ENCODE measurements at regions not wholly inside any gene's neighbourhood (a gene's known extent, or its start where the extent isn't known, plus 50 kb on each side); places are given as distances from the start of the nearest gene placed in this dataset.

GRCh38 chr2:134070281-134070741 lies 183.6 kb upstream of the MGAT5 start:
- DNase-seq (ENCODE audit: low read depth in 1 of 2, low spot score in 1 of 2) = no peak
- in situ Hi-C loops (cut with HindIII; ENCODE audit: low pct_unique_long_range_greater_than_20kb, low sequenced_read_pairs) = no loop called here
- TF ChIP-seq JUND (IDR thresholded peaks at IDR 0.05; ENCODE audit: low read depth) = no peak

DNA sequence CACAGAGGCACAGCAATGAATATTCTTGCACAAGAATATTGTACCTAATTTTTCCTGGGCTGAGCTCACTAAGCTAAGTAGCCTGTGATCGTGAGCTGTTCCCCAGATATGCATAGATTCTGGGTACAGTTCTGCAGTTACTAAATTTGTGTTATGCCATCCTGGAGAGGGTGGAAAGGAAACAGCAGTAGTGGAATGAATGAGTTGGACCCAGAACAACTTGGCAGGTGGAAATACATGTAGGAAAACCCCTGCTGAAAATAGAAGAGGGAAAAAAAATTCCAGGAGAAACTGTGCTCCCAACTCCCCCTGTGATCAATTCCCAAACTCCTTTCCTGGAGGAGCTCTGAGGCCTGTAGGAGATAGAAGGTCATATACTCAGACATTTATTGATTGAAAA lies 181.5 kb upstream of the MGAT5 start:
- in situ Hi-C loops (cut with HindIII; ENCODE audit: low pct_unique_long_range_greater_than_20kb, low sequenced_read_pairs) = no loop called here
- no peak for DNase-seq (ENCODE audit: low read depth in 1 of 2, low spot score in 1 of 2)
- TF ChIP-seq JUND (IDR thresholded peaks at IDR 0.05; ENCODE audit: low read depth) = no peak

- in situ Hi-C loops (cut with HindIII; ENCODE audit: low pct_unique_long_range_greater_than_20kb, low sequenced_read_pairs) = no loop called here
- no peak for DNase-seq (ENCODE audit: low read depth in 1 of 2, low spot score in 1 of 2)
- TF ChIP-seq JUND (IDR thresholded peaks at IDR 0.05; ENCODE audit: low read depth) = no peak
Observed at GRCh38 chr2:134073023-134073422, 180.8 kb upstream of the MGAT5 start.

DNA sequence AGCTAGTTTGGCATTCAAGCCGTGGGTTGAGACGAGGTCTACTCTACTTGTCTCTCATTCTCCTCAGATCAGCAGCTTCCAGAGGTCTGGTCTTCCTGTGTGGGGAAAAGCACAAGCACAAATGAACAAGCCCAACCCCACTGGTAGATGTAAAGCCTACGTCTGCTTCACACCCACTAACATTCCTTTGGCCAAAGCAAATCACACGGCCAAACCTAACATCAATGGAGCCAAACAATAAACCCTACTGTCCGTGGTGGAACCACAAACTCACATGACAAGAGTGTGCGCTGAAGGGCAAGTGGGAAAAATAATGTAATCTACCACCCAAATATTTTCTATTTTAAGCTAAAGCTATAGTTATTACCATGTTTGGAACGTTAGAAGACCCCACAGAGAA lies 179.3 kb upstream of the MGAT5 start:
- no peak for TF ChIP-seq JUND (IDR thresholded peaks at IDR 0.05; ENCODE audit: low read depth)
- in situ Hi-C loops (cut with HindIII; ENCODE audit: low pct_unique_long_range_greater_than_20kb, low sequenced_read_pairs) = no loop called here
- DNase-seq (ENCODE audit: low read depth in 1 of 2, low spot score in 1 of 2) = no peak

GRCh38 chr2:134075204-134075603 lies 178.7 kb upstream of the MGAT5 start:
- DNase-seq (ENCODE audit: low read depth in 1 of 2, low spot score in 1 of 2) = no peak
- TF ChIP-seq JUND (IDR thresholded peaks at IDR 0.05; ENCODE audit: low read depth) = no peak
- in situ Hi-C loops (cut with HindIII; ENCODE audit: low pct_unique_long_range_greater_than_20kb, low sequenced_read_pairs) = no loop called here

- TF ChIP-seq JUND (IDR thresholded peaks at IDR 0.05; ENCODE audit: low read depth) = no peak
- DNase-seq (ENCODE audit: low read depth in 1 of 2, low spot score in 1 of 2) = no peak
- in situ Hi-C loops (cut with HindIII; ENCODE audit: low pct_unique_long_range_greater_than_20kb, low sequenced_read_pairs) = no loop called here
Observed at GRCh38 chr2:134078354-134078753, 175.5 kb upstream of the MGAT5 start.

- DNase-seq (ENCODE audit: low read depth in 1 of 2, low spot score in 1 of 2) = no peak
- in situ Hi-C loops (cut with HindIII; ENCODE audit: low pct_unique_long_range_greater_than_20kb, low sequenced_read_pairs) = no loop called here
Observed at GRCh38 chr2:134079373-134079772, 174.5 kb upstream of the MGAT5 start.

DNA sequence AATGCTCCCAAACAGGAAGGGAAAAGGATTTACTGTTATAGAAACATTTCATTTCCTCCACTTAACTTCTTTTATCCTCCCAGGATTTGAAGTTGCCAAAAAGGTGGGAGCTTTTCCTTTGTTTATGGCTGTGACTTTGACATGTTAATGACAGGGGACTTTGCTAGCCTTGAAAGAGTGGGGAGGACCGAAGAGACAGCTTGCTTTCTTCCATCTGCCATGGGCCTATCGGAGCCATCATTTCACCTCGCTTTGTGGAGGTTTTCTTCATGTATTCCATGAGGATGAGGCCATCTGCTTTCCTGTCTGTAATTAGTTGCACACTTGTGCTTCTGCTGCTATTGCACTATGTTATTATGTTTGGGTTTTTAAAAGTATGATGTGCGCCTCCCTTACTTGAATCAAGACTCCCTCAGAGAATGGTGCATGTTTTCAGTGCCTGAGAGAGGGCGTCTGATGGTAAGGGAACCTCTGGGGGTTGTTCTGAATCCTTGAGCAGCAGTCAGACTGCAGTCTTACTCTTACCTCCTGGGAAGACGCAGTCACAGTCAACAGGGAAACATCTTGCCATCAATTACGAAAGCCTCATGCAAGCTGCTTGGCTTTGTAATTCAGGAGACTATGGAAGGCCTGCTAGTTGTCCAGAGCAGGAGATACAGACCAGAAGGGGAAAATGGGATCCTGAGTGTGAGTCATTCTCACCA lies 173.3 kb upstream of the MGAT5 start:
- in situ Hi-C loops (cut with HindIII; ENCODE audit: low pct_unique_long_range_greater_than_20kb, low sequenced_read_pairs) = no loop called here
- DNase-seq (ENCODE audit: low read depth in 1 of 2, low spot score in 1 of 2) = no peak

More at GRCh38 chr2:134079373-134079772, 174.5 kb upstream of the MGAT5 start:
- no peak for TF ChIP-seq JUND (IDR thresholded peaks at IDR 0.05; ENCODE audit: low read depth)

GRCh38 chr2:134081238-134081938 lies 172.5 kb upstream of the MGAT5 start:
- no peak for DNase-seq (ENCODE audit: low read depth in 1 of 2, low spot score in 1 of 2)
- in situ Hi-C loops (cut with HindIII; ENCODE audit: low pct_unique_long_range_greater_than_20kb, low sequenced_read_pairs) = no loop called here
- no peak for TF ChIP-seq JUND (IDR thresholded peaks at IDR 0.05; ENCODE audit: low read depth)

More for the DNA sequence above, 173.3 kb upstream of the MGAT5 start:
- no peak for TF ChIP-seq JUND (IDR thresholded peaks at IDR 0.05; ENCODE audit: low read depth)

- DNase-seq (ENCODE audit: low read depth in 1 of 2, low spot score in 1 of 2) = peak in 1 of 2 experiments; percentile 1
- in situ Hi-C loops (cut with HindIII; ENCODE audit: low pct_unique_long_range_greater_than_20kb, low sequenced_read_pairs) = no loop called here
- no peak for TF ChIP-seq JUND (IDR thresholded peaks at IDR 0.05; ENCODE audit: low read depth)
Observed at GRCh38 chr2:134083548-134083947, 170.3 kb upstream of the MGAT5 start.

DNA sequence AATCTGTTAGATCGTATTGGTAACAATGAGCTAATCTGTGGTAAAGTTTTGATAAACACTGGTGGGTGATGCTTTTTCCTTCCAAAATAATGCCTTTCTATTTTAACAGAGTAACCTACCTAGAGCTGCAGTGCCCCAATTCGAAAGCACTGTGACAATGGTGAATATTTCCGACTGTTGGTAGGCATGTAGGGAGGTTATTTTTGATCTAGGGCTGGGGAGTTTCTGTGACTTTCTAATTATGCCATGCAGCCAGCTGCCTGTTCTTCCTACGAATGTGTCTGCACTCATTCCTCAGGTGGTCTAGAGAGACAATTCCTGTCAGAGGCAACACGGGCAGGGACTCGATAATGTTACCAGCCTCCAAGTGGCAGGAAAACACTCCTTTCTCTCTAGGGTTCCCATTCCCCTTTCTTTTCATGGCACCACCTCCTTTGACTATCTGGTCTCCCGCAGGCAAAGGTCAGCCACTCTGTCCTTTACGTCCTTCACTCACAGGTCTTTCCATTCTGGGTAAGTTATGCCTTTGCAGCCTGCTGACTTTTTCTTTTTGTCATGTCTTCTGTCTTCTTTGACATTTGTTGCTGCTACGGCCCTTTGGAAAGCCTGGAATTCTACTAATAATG lies 167.2 kb upstream of the MGAT5 start:
- no peak for TF ChIP-seq JUND (IDR thresholded peaks at IDR 0.05; ENCODE audit: low read depth)
- DNase-seq (ENCODE audit: low read depth in 1 of 2, low spot score in 1 of 2) = no peak
- in situ Hi-C loops (cut with HindIII; ENCODE audit: low pct_unique_long_range_greater_than_20kb, low sequenced_read_pairs) = no loop called here

- no peak for DNase-seq (ENCODE audit: low read depth in 1 of 2, low spot score in 1 of 2)
- in situ Hi-C loops (cut with HindIII; ENCODE audit: low pct_unique_long_range_greater_than_20kb, low sequenced_read_pairs) = no loop called here
- no peak for TF ChIP-seq JUND (IDR thresholded peaks at IDR 0.05; ENCODE audit: low read depth)
Observed at GRCh38 chr2:134087371-134087921, 166.4 kb upstream of the MGAT5 start.

DNA sequence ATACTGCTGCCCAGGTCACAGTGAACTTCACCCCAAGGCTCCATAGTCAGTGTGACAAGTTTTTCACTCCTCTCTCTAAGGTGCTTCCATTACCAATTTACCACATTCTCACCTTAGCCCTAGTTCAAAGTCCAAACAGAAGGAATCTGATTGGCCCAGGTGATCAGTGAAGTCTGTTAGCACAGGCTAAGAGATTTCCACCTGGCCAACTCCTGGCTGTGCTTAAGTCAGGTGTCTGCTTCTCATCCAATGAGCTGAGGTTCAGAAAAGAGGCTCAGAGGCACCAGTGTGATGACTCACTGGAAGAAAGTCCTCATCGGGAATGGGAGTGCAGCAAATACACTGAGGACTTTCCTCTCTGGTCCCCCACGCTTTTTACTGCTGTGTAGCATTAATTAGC lies 164.4 kb upstream of the MGAT5 start:
- TF ChIP-seq JUND (IDR thresholded peaks at IDR 0.05; ENCODE audit: low read depth) = no peak
- DNase-seq (ENCODE audit: low read depth in 1 of 2, low spot score in 1 of 2) = no peak
- in situ Hi-C loops (cut with HindIII; ENCODE audit: low pct_unique_long_range_greater_than_20kb, low sequenced_read_pairs) = no loop called here

Data from T47D (cell line).